ENCODE measurements at regions not wholly inside any gene's neighbourhood (a gene's known extent, or its start where the extent isn't known, plus 50 kb on each side); places are given as distances from the start of the nearest gene placed in this dataset.

DNA sequence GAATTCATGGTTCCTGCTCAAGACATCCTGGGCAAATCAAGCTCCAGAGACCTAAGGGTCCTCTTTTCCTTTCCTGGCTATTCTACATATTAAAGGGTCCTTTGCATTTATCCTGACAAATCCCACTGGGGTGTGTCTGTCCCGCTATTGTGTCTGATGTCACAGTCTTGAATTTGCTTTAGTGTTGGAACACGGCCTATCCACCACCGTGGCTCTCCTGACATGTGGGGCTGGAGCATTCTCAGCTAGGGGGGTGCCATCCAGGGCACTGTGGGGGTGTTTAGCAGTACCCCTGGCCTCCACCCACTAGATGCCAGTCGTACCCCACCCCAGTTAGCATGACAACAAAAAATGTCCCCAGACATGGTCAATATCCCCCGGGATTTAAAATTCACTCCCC lies 92.9 kb downstream of the IRF8 start:
- TF ChIP-seq, protein P1, sequence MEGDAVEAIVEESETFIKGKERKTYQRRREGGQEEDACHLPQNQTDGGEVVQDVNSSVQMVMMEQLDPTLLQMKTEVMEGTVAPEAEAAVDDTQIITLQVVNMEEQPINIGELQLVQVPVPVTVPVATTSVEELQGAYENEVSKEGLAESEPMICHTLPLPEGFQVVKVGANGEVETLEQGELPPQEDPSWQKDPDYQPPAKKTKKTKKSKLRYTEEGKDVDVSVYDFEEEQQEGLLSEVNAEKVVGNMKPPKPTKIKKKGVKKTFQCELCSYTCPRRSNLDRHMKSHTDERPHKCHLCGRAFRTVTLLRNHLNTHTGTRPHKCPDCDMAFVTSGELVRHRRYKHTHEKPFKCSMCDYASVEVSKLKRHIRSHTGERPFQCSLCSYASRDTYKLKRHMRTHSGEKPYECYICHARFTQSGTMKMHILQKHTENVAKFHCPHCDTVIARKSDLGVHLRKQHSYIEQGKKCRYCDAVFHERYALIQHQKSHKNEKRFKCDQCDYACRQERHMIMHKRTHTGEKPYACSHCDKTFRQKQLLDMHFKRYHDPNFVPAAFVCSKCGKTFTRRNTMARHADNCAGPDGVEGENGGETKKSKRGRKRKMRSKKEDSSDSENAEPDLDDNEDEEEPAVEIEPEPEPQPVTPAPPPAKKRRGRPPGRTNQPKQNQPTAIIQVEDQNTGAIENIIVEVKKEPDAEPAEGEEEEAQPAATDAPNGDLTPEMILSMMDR (IDR thresholded peaks at IDR 0.05) = no peak
- TF ChIP-seq POLR2A (IDR thresholded peaks at IDR 0.05) (no peak), POLR2AphosphoS5 (IDR thresholded peaks at IDR 0.05) (no peak), EP300 (IDR thresholded peaks at IDR 0.05) (no peak)
- H3K27ac ChIP-seq = no peak overlapping the region
- 59 to 86% (median 77%) methylated on average over 5 of the region's 5 CpGs for WGBS, 5 donors
- H3K4me3 ChIP-seq = no peak overlapping the region
- no peaks in the 10 kb centered on the region for H3K9me3 ChIP-seq
- H3K4me1 ChIP-seq = peaks cover 0 to 11% (median 7%) of the 10 kb centered on the region in 4 donors
- peaks cover 0 to 29% (median 0%) of the 10 kb centered on the region in 3 donors for H3K27me3 ChIP-seq
- H3K36me3 ChIP-seq = no peaks in the 10 kb centered on the region
- no peak for DNase-seq
- intact Hi-C loops (cut with DNase I; ENCODE audit: low total_unique reads) = no loop called here

DNA sequence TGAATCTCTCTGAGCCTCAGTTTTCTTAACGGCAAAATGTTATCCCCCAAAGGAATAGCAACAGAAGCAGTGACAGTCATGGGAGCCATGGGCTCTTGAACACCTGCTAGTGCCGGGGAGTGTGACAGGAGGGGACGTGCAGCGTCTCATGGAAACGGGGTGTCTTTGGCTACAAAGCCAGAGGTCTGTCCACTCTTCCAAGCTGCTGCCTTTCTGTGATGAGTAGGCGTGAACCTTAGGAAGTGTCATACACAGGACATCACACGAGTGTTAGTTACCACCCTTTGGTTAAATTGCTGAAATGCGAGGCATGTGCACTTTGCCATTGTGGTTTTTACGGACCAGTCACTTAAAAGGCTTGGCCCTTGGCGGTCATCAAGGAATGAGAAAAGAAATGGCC lies 93.4 kb downstream of the IRF8 start:
- WGBS, 5 donors = 78 to 82% (median 80%) methylated on average over 10 of the region's 10 CpGs
- Histone ChIP-seq H3K27me3 (peaks cover 0 to 30% (median 0%) of the 10 kb centered on the region in 3 donors), H3K9me3 (no peaks in the 10 kb centered on the region), H3K27ac (no peak overlapping the region), H3K4me3 (no peak overlapping the region), H3K36me3 (no peaks in the 10 kb centered on the region), H3K4me1 (peaks cover 0 to 6% (median 3%) of the 10 kb centered on the region in 4 donors)
- no peak for DNase-seq
- intact Hi-C loops (cut with DNase I; ENCODE audit: low total_unique reads) = no loop called here
- TF ChIP-seq, protein P1 (IDR thresholded peaks at IDR 0.05) = no peak
- TF ChIP-seq POLR2AphosphoS5 (IDR thresholded peaks at IDR 0.05) (no peak), POLR2A (IDR thresholded peaks at IDR 0.05) (no peak), EP300 (IDR thresholded peaks at IDR 0.05) (no peak)

DNA sequence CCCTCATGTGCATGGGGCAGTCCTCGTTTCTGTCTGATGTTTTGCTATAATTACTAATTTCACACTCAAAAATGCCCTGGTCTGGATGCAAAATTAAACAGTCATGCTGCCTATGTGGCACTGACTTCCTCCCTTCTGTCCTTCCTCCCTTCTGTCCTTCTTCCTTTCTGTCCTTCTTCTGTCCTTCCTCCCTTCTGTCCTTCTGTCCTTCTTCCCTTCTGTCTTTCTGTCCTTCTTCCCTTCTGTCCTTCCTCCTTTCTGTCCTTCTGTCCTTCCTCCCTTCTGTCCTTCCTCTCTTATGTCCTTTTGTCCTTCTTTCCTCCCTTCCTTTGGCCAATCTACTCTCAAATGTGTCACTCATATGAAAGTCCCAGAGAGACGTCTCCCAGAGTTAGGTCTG lies 93.8 kb downstream of the IRF8 start:
- no peak overlapping the region for H3K4me3 ChIP-seq
- intact Hi-C loops (cut with DNase I; ENCODE audit: low total_unique reads) = no loop called here
- peaks cover 0 to 30% (median 0%) of the 10 kb centered on the region in 3 donors for H3K27me3 ChIP-seq
- no peak overlapping the region for H3K27ac ChIP-seq
- TF ChIP-seq EP300 (IDR thresholded peaks at IDR 0.05) (no peak), POLR2A (IDR thresholded peaks at IDR 0.05) (no peak), POLR2AphosphoS5 (IDR thresholded peaks at IDR 0.05) (no peak)
- TF ChIP-seq, protein P1 (IDR thresholded peaks at IDR 0.05) = no peak
- H3K4me1 ChIP-seq = peaks cover 0 to 4% (median under 1%) of the 10 kb centered on the region in 4 donors
- WGBS, 5 donors = 49 to 73% (median 64%) methylated on average over 2 of the region's 2 CpGs
- no peaks in the 10 kb centered on the region for H3K36me3 ChIP-seq
- no peak for DNase-seq
- H3K9me3 ChIP-seq = no peaks in the 10 kb centered on the region

DNA sequence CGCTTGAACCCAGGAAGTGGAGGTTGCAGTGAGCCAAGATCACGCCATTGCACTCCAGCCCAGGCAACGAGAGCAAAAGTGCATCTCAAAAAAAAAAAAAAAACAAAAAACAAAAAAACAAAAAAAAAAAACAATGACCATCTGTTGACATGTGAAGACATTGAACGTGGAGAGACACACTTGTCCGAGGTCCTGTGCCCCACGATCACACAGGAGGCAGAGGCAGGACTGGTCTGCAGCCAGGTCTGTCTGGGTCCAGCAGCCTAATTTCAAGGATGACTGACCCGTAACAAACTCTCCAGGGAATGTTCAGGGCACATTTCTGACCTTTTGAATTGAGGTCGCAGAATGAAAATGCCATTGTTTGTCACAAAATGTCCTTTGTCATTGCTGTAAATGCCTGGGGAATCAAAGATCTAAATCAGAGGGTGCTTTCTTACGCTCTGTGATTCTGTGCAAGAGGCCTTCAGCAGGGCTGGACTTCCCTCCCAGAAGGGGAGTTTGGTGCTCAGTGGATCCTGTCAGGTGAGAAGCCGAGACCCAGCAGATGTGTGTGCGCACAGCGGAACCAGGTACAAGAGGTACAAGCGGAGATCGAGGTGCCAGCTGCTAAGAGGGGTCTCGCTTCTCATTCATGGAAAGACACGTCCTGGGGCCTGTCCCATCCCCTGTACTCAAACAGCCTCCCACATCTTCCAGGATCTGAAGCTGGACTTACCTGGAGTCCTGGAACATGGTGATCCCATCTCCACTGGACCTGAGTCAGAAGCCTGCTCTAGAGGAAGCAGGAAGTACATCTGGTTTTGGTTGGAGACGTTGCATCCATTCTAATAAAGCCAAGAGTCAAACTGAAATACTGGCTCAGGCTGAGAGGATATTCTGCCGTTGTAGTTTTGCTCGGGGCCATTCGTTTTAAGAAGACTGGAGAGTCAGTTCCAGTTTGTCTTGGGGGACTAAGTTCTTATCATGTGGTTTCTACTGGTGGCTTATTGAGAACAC lies 95.8 kb downstream of the IRF8 start:
- H3K27ac ChIP-seq = no peak overlapping the region
- H3K27me3 ChIP-seq = peaks cover 0 to 18% (median 0%) of the 10 kb centered on the region in 3 donors
- DNase-seq = peak in 1 of 2 donors; percentile 13
- WGBS, 5 donors = 83 to 90% (median 88%) methylated on average over 20 of the region's 20 CpGs
- H3K4me3 ChIP-seq = no peak overlapping the region
- TF ChIP-seq, protein P1 (IDR thresholded peaks at IDR 0.05) = no peak
- TF ChIP-seq POLR2AphosphoS5 (IDR thresholded peaks at IDR 0.05) (no peak), POLR2A (IDR thresholded peaks at IDR 0.05) (no peak)
- intact Hi-C loops (cut with DNase I; ENCODE audit: low total_unique reads) = no loop called here
- H3K9me3 ChIP-seq = no peaks in the 10 kb centered on the region
- H3K36me3 ChIP-seq = no peaks in the 10 kb centered on the region
- peaks cover 0 to 4% (median 0%) of the 10 kb centered on the region in 4 donors for H3K4me1 ChIP-seq
